IMR-90 (cell line): ENCODE measurements at regions not wholly inside any gene's neighbourhood (a gene's known extent, or its start where the extent isn't known, plus 50 kb on each side); places are given as distances from the start of the nearest gene placed in this dataset.

Source experiments
- ATAC-seq: fragments of 200-7000 bp; cut with Tn5 transposase; 2 replicates; pipeline ENCODE4 v1.9.1; 2020; ENCODE audit warnings: low read depth, mild to moderate bottlenecking, moderate library complexity
- BruUV-seq: library from RNA; stranded (reverse); fragments of 400-500 nt; replicated peaks from 2 replicates; lab custom pipeline; 2021; lab: Mats Ljungman, UMichigan
- CTCF ChIA-PET: fragments of 300-600 bp; formaldehyde crosslinking; extraction: SDS; loops from one replicate; lab custom pipeline; 2021; ENCODE audit warnings: antibody characterized with exemption; lab: Yijun Ruan, JAX
- POLR2A ChIA-PET: fragments of 300-600 bp; sonication (Branson Sonifier 250); formaldehyde crosslinking; loops from one replicate; lab custom pipeline; 2022; ENCODE audit warnings: antibody characterized with exemption; ENCODE audit not compliant: unreplicated experiment; lab: Charles Lee
- DNase-seq: peaks from one replicate; pipeline ENCODE4 v3.0.0; 2013
- H2AFZ ChIP-seq: replicated peaks from 2 replicates; pipeline ENCODE3; 2013; ENCODE audit warnings: low read length, mild to moderate bottlenecking; ENCODE audit not compliant: poor library complexity
- H2AK5ac ChIP-seq: 2 replicates; pipeline ENCODE4 v1.6.1; 2013; ENCODE audit warnings: low read depth, low read length, inconsistent platforms
- H2AK9ac ChIP-seq: replicated peaks from 2 replicates; pipeline ENCODE3; 2013; ENCODE audit warnings: mild to moderate bottlenecking, low read depth, low read length, moderate library complexity; ENCODE audit not compliant: poor library complexity
- H2BK120ac ChIP-seq: 2 replicates; pipeline ENCODE4 v1.6.1; 2013; ENCODE audit warnings: low read depth, low read length, inconsistent platforms
- H2BK15ac ChIP-seq: 3 replicates; pipeline ENCODE4 v1.6.1; 2013; ENCODE audit warnings: low read depth, low read length, inconsistent platforms
- H2BK20ac ChIP-seq: 2 replicates; pipeline ENCODE4 v1.6.1; 2013; ENCODE audit warnings: low read depth, mild to moderate bottlenecking, inconsistent platforms, low read length, moderate library complexity
- H2BK5ac ChIP-seq: 2 replicates; pipeline ENCODE4 v1.6.1; 2013; ENCODE audit warnings: mild to moderate bottlenecking, low read depth, low read length, inconsistent platforms; ENCODE audit not compliant: poor library complexity, severe bottlenecking
- H3K14ac ChIP-seq: replicated peaks from 2 replicates; pipeline ENCODE4 v1.6.1; 2013; ENCODE audit warnings: low read depth, low read length, inconsistent platforms
- H3K18ac ChIP-seq: 2 replicates; pipeline ENCODE4 v1.6.1; 2013; ENCODE audit warnings: low read depth, low read length, control low read depth
- H3K23ac ChIP-seq: 2 replicates; pipeline ENCODE4 v1.6.1; 2013; ENCODE audit warnings: low read depth, low read length, inconsistent platforms
- H3K27ac ChIP-seq: 2 replicates; pipeline ENCODE4 v1.5.1; 2013; ENCODE audit warnings: mild to moderate bottlenecking, control low read depth, low read length; ENCODE audit not compliant: insufficient read depth
- H3K27me3 ChIP-seq: 2 replicates; pipeline ENCODE4 v1.6.1; 2013; ENCODE audit warnings: low read length; ENCODE audit not compliant: control insufficient read depth, insufficient read depth
- H3K36me3 ChIP-seq: 2 replicates; pipeline ENCODE4 v1.6.1; 2013; ENCODE audit warnings: low read length, mixed read lengths; ENCODE audit not compliant: control insufficient read depth, insufficient read depth
- H3K4ac ChIP-seq: 2 replicates; pipeline ENCODE4 v1.6.1; 2013; ENCODE audit warnings: low read depth, low read length, inconsistent platforms
- H3K4me1 ChIP-seq: 2 replicates; pipeline ENCODE4 v1.6.1; 2013; ENCODE audit warnings: low read length, mixed read lengths; ENCODE audit not compliant: control insufficient read depth, insufficient read depth
- H3K4me2 ChIP-seq: 2 replicates; pipeline ENCODE4 v1.6.1; 2013; ENCODE audit warnings: low read depth, mild to moderate bottlenecking, control low read depth, low read length, moderate library complexity
- H3K4me3 ChIP-seq: 2 replicates; pipeline ENCODE4 v1.5.1; 2013; ENCODE audit warnings: low read depth, mild to moderate bottlenecking, control low read depth, low read length, moderate library complexity; ENCODE audit not compliant: insufficient read depth
- H3K56ac ChIP-seq: 2 replicates; pipeline ENCODE4 v1.6.1; 2013; ENCODE audit warnings: low read length, inconsistent platforms; ENCODE audit not compliant: insufficient read depth; ENCODE audit errors: extremely low read depth
- H3K79me1 ChIP-seq, 2 experiments: 2 replicates each; pipeline ENCODE4 v1.6.1; 2013; ENCODE audit warnings: low read length in 2 of 2, inconsistent platforms in 1 of 2, low read depth in 1 of 2
- H3K9ac ChIP-seq: 2 replicates; pipeline ENCODE4 v1.6.1; 2013; ENCODE audit warnings: low read depth, low read length, control low read depth
- H3K9me1 ChIP-seq: 2 replicates; pipeline ENCODE4 v1.6.1; 2013; ENCODE audit warnings: low read length, inconsistent platforms; ENCODE audit not compliant: insufficient read depth
- H3K9me3 ChIP-seq: 2 replicates; pipeline ENCODE4 v1.6.1; 2013; ENCODE audit warnings: low read length; ENCODE audit not compliant: control insufficient read depth, insufficient read depth
- H4K20me1 ChIP-seq: 2 replicates; pipeline ENCODE4 v1.6.1; 2013; ENCODE audit warnings: low read length, inconsistent platforms; ENCODE audit not compliant: insufficient read depth
- H4K5ac ChIP-seq: 2 replicates; pipeline ENCODE4 v1.6.1; 2013; ENCODE audit warnings: mild to moderate bottlenecking, low read depth, low read length, control low read depth
- H4K8ac ChIP-seq, 2 experiments: 2 replicates each; pipeline ENCODE4 v1.6.1; 2013; ENCODE audit warnings: low read depth in 2 of 2, low read length in 2 of 2, control low read depth in 1 of 2, inconsistent platforms in 1 of 2
- H4K91ac ChIP-seq: 2 replicates; pipeline ENCODE4 v1.6.1; 2013; ENCODE audit warnings: low read depth, low read length, inconsistent platforms; ENCODE audit not compliant: insufficient read depth
- CHD1 ChIP-seq: IDR thresholded peaks from 2 replicates; pipeline ENCODE4 v1.6.1; 2012; ENCODE audit warnings: low read depth, low read length, improper control_type of control experiment
- CTCF ChIP-seq: conservative IDR thresholded peaks from 2 replicates; pipeline ENCODE4 v1.5.1; 2012; ENCODE audit warnings: mild to moderate bottlenecking, low read depth, low read length, improper control_type of control experiment
- ELK1 ChIP-seq: fragments of 150-350 bp; IDR thresholded peaks from 2 replicates; pipeline ENCODE4 v1.6.1; 2016; ENCODE audit warnings: low read depth, mild to moderate bottlenecking, low read length, moderate library complexity, borderline replicate concordance
- FOS ChIP-seq: fragments of 150-350 bp; IDR thresholded peaks from 2 replicates; pipeline ENCODE4 v1.6.1; 2016; ENCODE audit warnings: low read depth, low read length
- MXI1 ChIP-seq: IDR thresholded peaks from 2 replicates; pipeline ENCODE4 v1.6.1; 2012; ENCODE audit warnings: low read depth, mild to moderate bottlenecking, low read length, moderate library complexity, borderline replicate concordance
- NFE2L2 ChIP-seq: fragments of 150-350 bp; IDR thresholded peaks from 2 replicates; pipeline ENCODE4 v1.6.1; 2016; ENCODE audit warnings: low read depth, mild to moderate bottlenecking, low read length
- RCOR1 ChIP-seq: IDR thresholded peaks from 2 replicates; pipeline ENCODE4 v1.6.1; 2012; ENCODE audit warnings: mild to moderate bottlenecking, low read length, improper control_type of control experiment; ENCODE audit not compliant: insufficient replicate concordance
- RFX5 ChIP-seq: IDR thresholded peaks from 2 replicates; pipeline ENCODE4 v1.8.0; 2012; ENCODE audit warnings: low read depth, mild to moderate bottlenecking, low read length, moderate library complexity
- SMC3 ChIP-seq: fragments of 150-350 bp; IDR thresholded peaks from 2 replicates; pipeline ENCODE4 v1.6.1; 2016; ENCODE audit warnings: low read depth, mild to moderate bottlenecking, antibody characterized with exemption, low read length, moderate library complexity
- USF2 ChIP-seq: fragments of 150-350 bp; IDR thresholded peaks from 2 replicates; pipeline ENCODE4 v1.6.1; 2017; ENCODE audit warnings: mild to moderate bottlenecking, antibody characterized with exemption, low read length, low read depth
- WGBS, 2 experiments: methylation state at CpG; one replicate each; pipeline versions ENCODE4 v1.1.5 to v1.1.7; 2013; ENCODE audit warnings: missing lambda C conversion rate in 2 of 2; ENCODE audit not compliant: insufficient read length in 1 of 2; ENCODE audit errors: extremely low coverage in 2 of 2; 5-methylcytosine and 5-hydroxymethylcytosine counted together
- dilution Hi-C: fragments of 300-500 bp; cut with HindIII; formaldehyde crosslinking; loops from one replicate; pipeline ENCODE4 v1.14.3; 2018; ENCODE audit warnings: low sequenced_read_pairs; ENCODE audit not compliant: unreplicated experiment
- in situ Hi-C: fragments of 300-500 bp; cut with MboI; formaldehyde crosslinking; loops from 3 replicates; pipeline ENCODE4 v1.14.3; 2019; ENCODE audit warnings: low sequenced_read_pairs, inconsistent platforms, mixed read lengths
- intact Hi-C: fragments of 100-400 bp; cut with micrococcal nuclease; formaldehyde crosslinking; loops from 2 replicates; pipeline ENCODE4 v1.10.0; 2022

- Histone ChIP-seq H2BK120ac (no peak overlapping the region), H2BK15ac (no peak overlapping the region), H3K4me3 (no peak overlapping the region), H2BK20ac (no peak overlapping the region), H4K20me1 (no peaks in the 10 kb centered on the region), H3K4me1 (no peaks in the 10 kb centered on the region), H3K56ac (no peak overlapping the region), H3K36me3 (no peaks in the 10 kb centered on the region), H4K5ac (no peak overlapping the region), H2BK5ac (no peak overlapping the region), H3K4ac (no peak overlapping the region), H3K9ac (no peak overlapping the region), H3K79me1 (no peaks in the 10 kb centered on the region), H3K23ac (no peak overlapping the region), H3K27me3 (peaks cover 10% of the 10 kb centered on the region), H3K18ac (no peak overlapping the region), H3K27ac (no peak overlapping the region), H2AFZ (no peak overlapping the region), H2AK9ac (no peak overlapping the region), H3K9me1 (no peaks in the 10 kb centered on the region), H2AK5ac (no peak overlapping the region), H3K14ac (no peak overlapping the region), H3K9me3 (no peaks in the 10 kb centered on the region), H3K4me2 (no peak overlapping the region), H4K8ac (no peak overlapping the region), H4K91ac (no peak overlapping the region)
- dilution Hi-C loops (no loop called here), in situ Hi-C loops (no loop called here), intact Hi-C loops (no loop called here)
- TF ChIP-seq NFE2L2: no peak
- TF ChIP-seq USF2: no peak
- no peak for TF ChIP-seq RCOR1
- no peak for TF ChIP-seq SMC3
- no peak for TF ChIP-seq ELK1
- TF ChIP-seq FOS: no peak
- TF ChIP-seq CHD1: no peak
- TF ChIP-seq MXI1: no peak
- TF ChIP-seq RFX5: no peak
- TF ChIP-seq CTCF: no peak
- BruUV-seq: no TSS peak
- ATAC-seq (no peak), DNase-seq (no peak)
- CTCF ChIA-PET: no interaction called here
- 40% methylated on average over 1 of the region's 3 CpGs; no CpG with 5 or more reads in 1 of the 2 experiments for WGBS, 2 experiments
- POLR2A ChIA-PET: no interaction called here
These were observed 987.9 kb upstream of the WWC1 start for GRCh38 chr5:167303582-167303981.
